GM19324 (cell line): ENCODE measurements at regions not wholly inside any gene's neighbourhood (a gene's known extent, or its start where the extent isn't known, plus 50 kb on each side); places are given as distances from the start of the nearest gene placed in this dataset.
"Not testable (repeated sequence)": the region's sequence is repeated elsewhere in the genome, so short reads cannot be mapped to it uniquely, and the experiment has no call there.

Source experiments
- ATAC-seq: cut with Tn5 transposase; IDR thresholded peaks from one replicate; pipeline ENCODE4 v1.9.1; 2021; ENCODE audit warnings: mild to moderate bottlenecking, moderate library complexity; ENCODE audit not compliant: unreplicated experiment, low FRiP score

DNA sequence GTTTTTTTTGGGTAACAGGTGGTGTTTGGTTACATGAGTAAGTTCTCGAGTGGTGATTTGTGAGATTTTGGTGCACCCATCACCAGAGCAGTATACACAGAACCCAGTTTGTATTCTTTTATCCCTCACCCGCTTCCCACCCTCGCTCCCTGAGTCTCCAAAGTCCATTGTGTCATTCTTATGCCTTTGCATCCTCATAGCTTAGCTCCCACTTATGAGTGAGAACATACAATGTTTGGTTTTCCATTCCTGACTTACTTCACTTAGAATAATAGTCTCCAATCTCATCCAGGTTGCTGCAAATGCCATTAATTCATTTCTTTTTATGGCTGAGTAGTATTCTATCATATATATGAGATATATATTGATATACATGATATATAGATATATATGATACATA is 211.9 kb downstream of the BCAS1 start:
- not testable (repeated sequence) for ATAC-seq

DNA sequence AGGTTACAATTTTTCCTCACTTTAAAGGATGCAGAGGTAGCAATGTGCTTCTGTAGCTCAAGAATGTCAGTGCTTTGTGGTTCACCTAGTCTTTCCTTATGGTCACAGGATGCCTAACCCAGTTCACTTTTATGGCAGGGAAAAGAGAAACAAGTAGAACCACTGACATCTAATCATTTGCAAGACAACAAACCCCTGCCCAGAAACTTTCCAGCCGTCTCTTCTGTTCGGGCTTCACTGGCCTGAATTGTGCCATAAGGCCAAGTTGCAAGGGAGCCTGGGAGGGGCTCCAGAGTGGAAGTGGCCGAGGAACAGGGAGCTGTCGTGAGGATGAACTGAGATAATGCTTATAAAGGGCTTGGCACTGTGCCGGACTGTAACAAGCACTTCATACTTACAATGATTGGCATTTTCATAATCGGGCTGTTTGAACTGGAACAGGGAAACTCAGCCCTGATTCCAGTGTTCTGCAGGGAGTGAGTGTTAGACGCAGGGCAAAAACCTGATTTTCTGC is 212.6 kb downstream of the BCAS1 start:
- no peak for ATAC-seq

DNA sequence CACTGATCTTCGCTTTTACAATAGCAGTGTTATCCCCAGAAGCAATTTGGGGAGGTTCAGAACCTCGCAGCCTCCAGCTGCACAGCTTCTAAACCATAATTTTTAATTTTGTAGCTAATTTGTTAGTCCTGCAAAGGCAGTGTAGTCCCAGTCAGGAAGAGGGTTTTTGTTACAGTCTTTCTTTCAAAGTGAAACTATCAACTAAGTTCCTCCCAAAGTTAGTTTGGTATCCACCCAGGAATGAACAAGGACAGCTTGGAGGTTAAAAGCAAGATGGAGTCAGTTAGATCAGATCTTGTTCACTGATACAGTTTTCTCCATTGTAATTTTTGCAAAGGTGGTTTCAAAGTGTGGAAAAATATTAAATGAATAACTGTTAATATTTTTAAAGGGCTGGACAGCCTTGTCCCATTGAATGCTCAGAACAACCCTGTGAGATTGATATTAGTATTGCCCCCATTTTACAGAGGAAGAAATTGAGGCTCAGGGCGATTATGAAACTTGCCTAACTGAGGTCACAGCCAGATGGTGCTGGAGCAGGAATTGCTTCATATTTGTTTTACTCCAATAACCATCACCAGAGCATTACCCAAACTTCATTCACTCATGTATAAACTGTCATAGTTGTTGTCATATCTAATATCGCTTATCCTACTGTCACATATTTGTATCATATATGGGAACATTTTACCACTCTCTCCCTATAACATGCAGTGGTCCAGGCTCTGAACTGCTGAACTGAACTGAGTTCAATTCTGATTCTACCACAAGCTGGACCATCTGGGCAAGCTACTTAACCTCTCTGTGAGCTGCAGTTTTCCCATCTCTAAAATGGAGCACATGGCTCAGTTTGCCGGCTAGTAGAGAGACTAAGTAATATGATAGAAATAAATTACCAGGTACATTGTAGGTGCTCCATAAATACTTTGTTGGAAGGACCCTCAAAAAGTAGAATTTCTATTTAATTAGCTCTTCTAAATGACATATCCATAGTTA is 213.8 kb downstream of the BCAS1 start:
- no peak for ATAC-seq

DNA sequence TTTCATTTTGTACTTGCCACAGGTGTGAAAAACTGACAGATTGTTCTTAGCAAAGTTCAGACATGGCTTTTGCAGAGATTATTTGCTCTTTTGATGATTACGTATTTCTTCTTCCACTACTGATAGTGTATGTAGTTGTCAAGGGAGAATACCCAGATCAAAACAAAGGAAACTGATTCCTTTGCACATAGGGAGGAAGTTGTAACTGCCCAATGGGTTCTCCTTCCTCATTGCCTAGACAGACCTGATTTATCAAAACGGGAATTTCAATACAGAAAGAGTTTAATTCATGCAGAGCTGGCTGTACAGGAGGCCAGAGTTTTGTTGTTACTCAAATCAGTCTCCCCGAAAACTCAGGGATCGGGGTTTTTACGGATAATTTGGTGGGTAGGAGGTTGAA is 214.7 kb downstream of the BCAS1 start:
- ATAC-seq: no peak

DNA sequence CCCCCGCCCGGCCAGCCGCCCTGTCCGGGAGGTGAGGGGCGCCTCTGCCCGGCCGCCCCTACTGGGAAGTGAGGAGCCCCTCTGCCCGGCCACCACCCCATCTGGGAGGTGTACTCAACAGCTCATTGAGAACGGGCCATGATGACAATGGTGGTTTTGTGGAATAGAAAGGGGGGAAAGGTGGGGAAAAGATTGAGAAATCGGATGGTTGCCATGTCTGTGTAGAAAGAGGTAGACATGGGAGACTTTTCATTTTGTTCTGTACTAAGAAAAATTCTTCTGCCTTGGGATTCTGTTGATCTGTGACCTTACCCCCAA is 215.8 kb downstream of the BCAS1 start:
- ATAC-seq: not testable (repeated sequence)

DNA sequence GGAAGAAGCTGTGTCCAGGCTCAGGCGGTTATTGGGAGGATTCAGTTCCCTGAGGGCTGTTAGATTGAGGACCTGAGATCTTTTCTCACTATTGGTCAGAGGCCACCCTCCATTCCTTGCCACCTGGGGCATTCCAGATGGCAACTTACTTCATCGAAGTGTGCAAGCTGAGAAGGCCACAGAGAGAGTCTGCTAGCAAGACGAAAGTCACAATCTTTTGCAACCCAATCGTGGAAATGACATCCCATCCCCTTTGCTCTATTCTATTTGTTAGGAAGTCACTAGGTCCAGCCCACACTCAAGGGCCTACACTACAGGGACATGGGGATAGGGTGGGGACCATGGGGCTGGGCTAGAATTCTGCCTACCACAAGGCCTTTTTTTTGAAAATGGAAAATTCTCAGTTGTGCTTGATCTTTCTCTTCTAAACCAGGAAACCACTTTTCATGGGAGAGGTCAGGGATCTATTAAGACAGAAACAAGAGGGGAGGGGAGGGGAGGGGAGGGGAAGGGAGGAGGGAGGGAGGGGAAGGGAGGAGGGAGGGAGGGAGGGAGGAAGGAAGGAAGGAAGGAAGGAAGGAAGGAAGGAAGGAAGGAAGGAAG is 217.2 kb downstream of the BCAS1 start:
- no peak for ATAC-seq

DNA sequence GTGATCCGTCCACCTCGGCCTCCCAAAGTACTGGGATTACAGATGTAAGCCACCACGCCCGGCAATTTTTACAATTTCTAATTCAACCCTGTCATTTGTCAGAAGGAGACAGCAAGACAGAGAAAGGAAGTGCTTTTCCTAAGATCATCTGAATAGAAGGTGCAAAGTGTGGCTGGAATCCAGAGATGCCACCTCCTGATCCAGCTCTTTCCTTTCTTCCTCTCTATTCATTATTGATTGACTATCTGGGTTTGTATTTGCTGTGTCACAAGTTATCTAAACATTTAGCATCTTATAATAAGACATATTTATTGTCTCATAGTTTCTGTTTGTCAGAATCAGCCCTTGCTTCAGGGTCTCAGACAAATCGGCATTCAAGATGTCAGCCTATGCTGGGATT is 217.7 kb downstream of the BCAS1 start:
- ATAC-seq: no peak

DNA sequence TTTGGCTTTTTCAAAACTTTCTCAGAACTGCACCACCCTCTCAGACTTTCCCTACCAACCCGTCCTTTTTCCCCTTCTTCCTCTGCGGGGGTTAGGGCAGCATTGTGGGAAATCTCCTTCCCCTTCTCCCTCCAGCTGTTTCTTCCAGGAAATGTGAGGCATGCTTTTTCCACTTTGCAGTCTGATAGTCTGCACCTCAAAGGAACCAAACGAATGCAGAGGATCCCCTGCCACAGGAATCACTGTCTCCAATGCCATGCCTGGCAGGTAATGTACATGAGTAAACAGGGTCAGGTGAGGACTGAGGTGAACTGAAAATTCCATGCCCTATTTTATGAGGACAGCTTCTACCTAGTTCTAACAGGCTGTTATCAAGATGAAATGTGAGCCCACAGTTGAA is 218.4 kb downstream of the BCAS1 start:
- ATAC-seq: no peak

DNA sequence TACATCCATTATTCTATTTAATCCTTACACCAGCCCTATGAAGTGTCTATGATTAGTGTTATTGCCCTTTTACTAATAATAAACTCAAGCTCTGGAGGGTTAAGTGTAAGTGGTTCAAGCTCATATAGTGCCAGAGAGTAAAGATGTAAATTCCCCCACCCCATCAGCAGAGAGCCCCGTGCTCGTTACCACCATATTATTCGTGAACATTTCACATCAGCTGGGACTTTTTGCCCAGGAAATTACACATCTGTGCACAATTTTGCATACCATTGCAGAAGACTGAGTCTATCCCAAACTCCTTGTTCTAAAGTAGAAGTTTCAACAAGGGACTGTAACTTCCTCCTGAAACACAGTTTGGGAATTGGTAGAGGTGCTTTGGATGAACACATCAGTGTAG is 220.1 kb downstream of the BCAS1 start:
- ATAC-seq: no peak

DNA sequence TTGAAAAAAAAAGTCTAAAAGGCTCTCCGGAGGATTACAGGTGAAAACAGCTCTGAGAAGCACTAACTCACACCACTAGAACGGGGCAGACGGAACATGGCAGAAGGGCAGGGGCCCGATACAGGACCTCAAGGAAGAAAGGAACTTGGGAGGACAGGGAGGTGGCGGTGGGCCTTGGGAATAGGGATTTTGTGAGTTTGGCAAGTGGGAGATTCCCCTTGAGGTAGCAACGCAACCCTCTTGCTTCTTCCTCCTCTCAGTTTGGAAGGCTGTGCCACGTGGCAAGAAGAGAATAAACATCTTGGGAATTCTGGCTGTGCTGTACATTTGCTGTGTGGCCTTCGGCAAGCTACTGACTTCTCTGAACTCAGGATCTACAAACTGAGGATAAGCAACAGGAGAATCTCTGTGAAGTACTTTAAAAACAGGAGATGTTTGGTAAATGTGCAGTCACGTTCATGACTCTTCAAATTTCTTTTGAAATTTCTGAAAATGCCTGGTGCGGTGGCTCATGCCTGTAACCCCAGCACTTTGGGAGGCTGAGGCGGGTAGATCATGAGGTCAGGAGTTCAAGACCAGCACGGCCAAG is 220.8 kb downstream of the BCAS1 start:
- no peak for ATAC-seq

DNA sequence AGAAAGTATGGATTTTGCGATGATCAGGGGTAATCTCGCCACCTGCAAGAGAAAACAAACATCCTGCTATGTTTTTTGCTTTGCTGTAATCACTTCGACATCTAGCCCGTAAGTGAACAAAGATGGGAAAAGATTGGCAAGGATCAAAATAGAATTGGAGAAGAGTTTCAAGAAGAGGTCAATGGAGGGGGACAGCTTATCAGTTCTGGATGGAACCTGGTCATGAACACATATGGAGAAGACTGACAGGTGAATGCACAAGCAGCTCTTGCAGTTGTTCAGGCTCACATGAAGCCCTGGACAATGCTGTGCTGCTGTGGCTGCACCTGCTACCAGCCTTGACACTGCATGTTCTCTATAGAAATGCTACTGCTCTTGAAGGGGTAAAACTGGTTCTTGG is 222.1 kb downstream of the BCAS1 start:
- ATAC-seq: no peak

DNA sequence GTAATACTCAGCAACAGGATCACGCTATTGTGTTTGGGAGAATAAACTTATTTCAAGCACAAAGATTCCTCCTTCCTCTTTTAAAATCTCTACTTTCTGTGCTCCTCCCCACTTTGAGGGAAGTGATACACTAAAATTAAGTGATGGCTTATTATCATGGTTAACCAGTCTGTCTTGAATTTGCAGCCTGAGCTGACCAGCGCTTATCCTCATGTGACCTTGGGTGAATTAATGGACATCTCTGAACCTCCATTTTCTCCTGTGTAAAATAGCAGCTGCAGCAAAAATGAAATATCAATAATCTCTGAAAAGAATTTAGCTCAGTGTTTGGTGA is 222.6 kb downstream of the BCAS1 start:
- no peak for ATAC-seq

DNA sequence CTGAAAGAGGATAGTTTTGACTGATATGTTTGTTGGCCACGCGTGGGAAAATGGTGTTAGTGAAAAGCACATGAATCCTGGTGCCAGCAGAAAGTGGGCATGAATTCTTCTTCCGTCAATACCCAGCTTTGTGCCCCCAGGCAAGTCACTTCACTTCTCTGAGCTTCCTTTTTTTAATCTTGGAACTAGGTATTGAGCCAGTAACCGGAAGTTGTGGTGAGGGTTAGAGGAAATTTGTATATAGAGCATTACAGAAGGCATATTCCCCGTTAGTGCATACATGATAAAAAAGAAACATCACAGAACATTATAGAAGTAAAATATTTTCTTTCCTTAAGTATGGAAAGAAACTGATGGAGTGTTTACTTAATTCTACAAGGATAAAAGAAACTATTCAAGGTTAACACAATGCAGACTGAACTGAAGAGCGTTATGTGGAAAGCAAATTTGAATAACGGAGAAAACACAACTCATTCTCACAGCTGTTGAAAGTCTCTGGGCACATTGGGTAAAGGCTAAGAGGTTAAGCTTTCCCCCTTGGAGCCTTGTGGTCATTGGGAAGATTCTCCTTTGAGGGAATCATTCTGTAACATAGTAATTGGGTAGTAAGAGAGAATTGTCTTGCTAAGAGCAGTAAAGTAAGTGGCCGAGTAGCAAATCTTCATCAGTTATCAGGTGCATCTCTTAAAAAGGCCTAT is 223.1 kb downstream of the BCAS1 start:
- ATAC-seq: no peak

DNA sequence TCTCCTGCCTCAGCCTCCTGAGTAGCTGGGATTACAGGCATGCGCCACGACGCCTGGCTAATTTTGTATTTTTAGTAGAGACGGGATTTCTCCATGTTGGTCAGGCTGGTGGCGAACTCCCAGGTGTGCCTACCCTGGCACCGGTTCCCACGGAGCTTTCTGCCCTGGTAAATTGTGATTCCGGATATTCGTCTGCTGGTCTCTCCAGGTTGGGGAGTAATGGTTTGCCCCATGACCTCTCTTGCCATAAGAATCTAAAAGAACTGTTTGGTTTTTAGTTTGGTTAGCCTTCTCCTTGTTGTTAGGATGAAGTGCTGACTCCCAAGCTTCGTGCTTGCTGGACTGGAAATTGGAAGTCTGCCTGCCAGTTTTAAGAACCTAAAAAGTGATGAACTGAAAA is 223.8 kb downstream of the BCAS1 start:
- no peak for ATAC-seq

DNA sequence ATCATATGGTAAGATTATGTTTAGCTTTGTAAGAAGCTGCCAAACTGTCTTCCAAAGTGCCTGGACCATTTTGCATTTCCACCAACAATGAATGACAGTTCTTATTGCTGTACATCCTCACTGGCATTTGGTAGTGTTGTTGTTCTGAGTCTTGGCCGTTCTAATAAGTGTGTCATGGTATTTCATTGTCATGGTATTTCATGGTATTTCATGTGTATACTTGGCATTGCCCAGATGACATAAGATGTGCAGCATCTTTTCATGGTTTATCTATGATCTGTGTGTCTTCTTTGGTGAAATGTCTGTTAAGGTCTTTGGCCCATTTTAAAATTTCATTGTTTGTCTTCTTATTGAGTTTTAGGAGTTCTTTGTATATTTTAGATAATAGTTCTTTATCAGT is 224.4 kb downstream of the BCAS1 start:
- no peak for ATAC-seq

DNA sequence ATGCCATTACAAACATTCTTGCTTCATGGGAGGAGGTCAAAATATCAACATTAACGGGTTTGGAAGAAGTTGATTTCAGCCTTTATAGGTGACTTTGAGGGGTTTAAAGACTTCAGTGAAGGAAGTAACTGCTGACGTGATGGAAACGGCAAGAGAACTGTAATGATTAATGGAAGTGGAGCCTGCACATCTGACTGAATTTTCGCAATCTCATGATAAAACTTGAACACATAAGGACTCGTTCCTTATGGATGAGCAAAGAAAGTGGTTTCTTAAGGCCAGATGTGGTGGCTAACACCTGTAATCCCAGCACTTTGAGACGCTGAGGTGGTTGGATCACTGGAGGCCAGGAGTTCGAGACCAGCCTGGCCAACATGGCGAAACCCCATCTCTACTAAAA is 226.1 kb downstream of the BCAS1 start:
- ATAC-seq: no peak

DNA sequence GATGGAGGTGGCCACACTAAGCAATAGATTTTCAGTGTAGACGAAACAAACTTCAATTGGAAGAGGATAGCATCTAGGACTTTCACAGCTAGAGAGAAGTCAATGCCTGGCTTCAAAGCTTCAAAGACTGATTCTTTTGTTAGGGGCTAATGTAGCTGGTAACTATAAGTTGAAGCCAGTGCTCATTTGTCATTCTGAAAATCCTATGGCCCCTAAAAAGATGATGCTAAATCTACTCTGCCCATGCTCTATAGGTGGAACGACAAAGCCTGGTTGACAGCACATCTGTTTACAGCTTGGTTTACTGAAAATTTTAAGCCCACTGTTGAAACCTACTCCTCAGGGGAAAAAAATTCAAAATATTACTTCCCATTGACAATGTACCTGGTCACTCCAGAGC is 226.7 kb downstream of the BCAS1 start:
- no peak for ATAC-seq

DNA sequence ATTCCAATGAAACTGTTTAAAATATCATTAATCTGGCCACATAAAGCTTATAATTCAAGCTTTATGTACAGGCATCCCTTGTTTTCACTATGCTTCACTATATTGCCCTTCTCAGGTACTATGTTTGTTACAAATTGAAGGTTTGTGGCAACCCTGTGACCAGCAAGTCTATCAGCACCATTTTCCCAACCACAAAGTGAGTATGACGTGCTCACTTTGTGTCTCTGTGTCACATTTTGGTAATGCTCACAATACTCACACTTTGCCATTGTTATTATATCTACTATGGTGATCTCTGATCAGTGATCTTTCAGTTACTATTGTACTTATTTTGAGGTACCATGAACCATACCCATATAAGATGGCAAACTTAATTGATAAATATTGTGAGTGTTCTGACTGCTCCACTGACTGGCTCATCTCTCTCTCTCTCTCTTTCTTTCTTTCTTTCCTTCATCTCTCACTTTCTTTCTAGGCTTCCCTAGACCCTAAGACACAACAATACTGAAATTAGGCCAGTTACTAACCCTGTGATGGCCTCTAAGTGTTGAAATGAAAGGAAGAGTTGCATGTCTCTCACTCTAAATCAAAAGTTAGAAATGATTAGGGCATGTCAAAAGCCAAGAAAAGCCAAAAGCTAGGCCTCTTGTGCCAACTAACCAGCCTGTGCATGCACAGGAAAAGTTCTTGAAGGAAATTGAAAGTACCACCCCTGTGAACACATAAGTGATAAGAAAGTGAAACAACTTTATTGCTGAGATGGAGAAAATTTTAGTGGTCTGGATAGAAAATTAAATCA is 227.9 kb downstream of the BCAS1 start:
- no peak for ATAC-seq

DNA sequence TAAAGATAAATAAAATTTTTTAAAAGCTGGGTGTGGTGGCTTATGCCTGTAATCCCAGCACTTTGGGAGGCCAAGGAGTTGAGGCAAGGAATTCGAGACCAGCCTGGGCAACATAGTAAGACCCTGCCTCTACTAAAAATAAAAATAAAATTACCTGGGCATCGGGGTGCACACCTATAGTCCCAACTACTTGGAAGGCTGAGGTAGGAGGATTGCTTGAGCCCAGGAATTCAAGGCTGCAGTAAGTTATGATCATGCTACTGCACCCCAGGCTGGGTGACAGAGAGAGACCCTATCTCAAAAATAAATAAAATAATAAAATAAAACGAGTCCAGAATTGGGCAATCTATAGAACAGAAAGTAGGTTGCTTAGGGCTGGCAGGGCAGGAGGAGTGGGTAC is 228.7 kb downstream of the BCAS1 start:
- no peak for ATAC-seq

DNA sequence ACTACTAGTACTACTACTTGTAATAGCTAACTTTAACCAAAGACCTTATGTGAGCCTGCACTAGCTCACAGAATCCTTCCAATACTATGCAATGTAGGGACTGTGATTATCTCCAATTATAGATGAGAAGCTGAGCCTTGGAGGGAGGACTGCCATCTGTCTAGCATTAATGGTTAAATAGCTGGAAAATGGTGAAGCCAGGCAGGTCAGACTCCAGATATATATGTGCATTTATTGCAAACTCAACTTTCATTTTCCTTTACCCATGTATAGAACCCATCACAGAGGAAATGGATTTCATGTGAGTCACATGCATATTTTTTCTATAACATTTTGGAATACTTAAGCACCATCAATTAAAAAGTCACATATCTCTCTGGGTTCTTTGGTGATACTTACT is 229.9 kb downstream of the BCAS1 start:
- ATAC-seq: no peak
